AG04450 (cell line): ENCODE measurements at regions not wholly inside any gene's neighbourhood (a gene's known extent, or its start where the extent isn't known, plus 50 kb on each side); places are given as distances from the start of the nearest gene placed in this dataset.

Experiments
- CTCF ChIA-PET: fragments of 300-600, 350-600 bp; formaldehyde crosslinking; extraction: SDS; loops from one replicate; lab custom pipeline; 2022; ENCODE audit warnings: antibody characterized with exemption, inconsistent platforms; lab: Charles Lee
- POLR2A ChIA-PET: fragments of 350-600 bp; formaldehyde crosslinking; extraction: SDS; loops from one replicate; lab custom pipeline; 2021; ENCODE audit warnings: antibody characterized with exemption, inconsistent platforms; lab: Yijun Ruan, JAX
- DNase-seq: peaks from one replicate; pipeline ENCODE4 v3.0.0-alpha.2; 2011; ENCODE audit warnings: low read depth, low spot score
- H3K27ac ChIP-seq: one replicate; pipeline ENCODE4 v1.5.1; 2012; ENCODE audit warnings: low read depth, low read length, control low read depth
- H3K27me3 ChIP-seq: one replicate; pipeline ENCODE4 v1.6.0; 2012; ENCODE audit warnings: low read length; ENCODE audit not compliant: control insufficient read depth, insufficient read depth
- H3K4me3 ChIP-seq: 2 replicates; pipeline ENCODE4 v1.5.1; 2011; ENCODE audit warnings: mild to moderate bottlenecking, low read depth, low read length, control low read depth
- H3K9me3 ChIP-seq: 2 replicates; pipeline ENCODE4 v1.5.1; 2012; ENCODE audit warnings: low read length; ENCODE audit not compliant: control insufficient read depth, insufficient read depth
- CTCF ChIP-seq: IDR thresholded peaks from 2 replicates; pipeline ENCODE4 v1.5.1; 2011; ENCODE audit warnings: low read depth, low read length, control low read depth, inconsistent platforms

- no peak overlapping the region for H3K27ac ChIP-seq
- no peak overlapping the region for H3K4me3 ChIP-seq
- ChIA-PET CTCF (no interaction called here), POLR2A (no interaction called here)
- H3K27me3 ChIP-seq: no peaks in the 10 kb centered on the region
- TF ChIP-seq CTCF: no peak
- DNase-seq: no peak
- no peaks in the 10 kb centered on the region for H3K9me3 ChIP-seq
Observed at GRCh38 chr18:10350661-10351060, 103.8 kb upstream of the APCDD1 start.

- POLR2A ChIA-PET: no interaction called here
- Histone ChIP-seq H3K27ac (no peak overlapping the region), H3K27me3 (no peaks in the 10 kb centered on the region), H3K9me3 (no peaks in the 10 kb centered on the region), H3K4me3 (no peak overlapping the region)
- TF ChIP-seq CTCF: no peak
- CTCF ChIA-PET: no interaction called here
- no peak for DNase-seq
Observed at GRCh38 chr18:10351219-10351818, 103.1 kb upstream of the APCDD1 start.

GRCh38 chr18:10351858-10352257, 102.6 kb upstream of the APCDD1 start:
- Histone ChIP-seq H3K27ac (no peak overlapping the region), H3K27me3 (no peaks in the 10 kb centered on the region), H3K9me3 (no peaks in the 10 kb centered on the region), H3K4me3 (no peak overlapping the region)
- DNase-seq: no peak
- no peak for TF ChIP-seq CTCF
- ChIA-PET CTCF (no interaction called here), POLR2A (no interaction called here)

- no peaks in the 10 kb centered on the region for H3K9me3 ChIP-seq
- no peak for DNase-seq
- H3K27ac ChIP-seq: no peak overlapping the region
- H3K4me3 ChIP-seq: no peak overlapping the region
- no peaks in the 10 kb centered on the region for H3K27me3 ChIP-seq
- CTCF ChIA-PET: no interaction called here
- POLR2A ChIA-PET: no interaction called here
- no peak for TF ChIP-seq CTCF
Observed at GRCh38 chr18:10352671-10353070, 101.8 kb upstream of the APCDD1 start.

- Histone ChIP-seq H3K27ac (peak overlapping the region; percentile 0), H3K27me3 (no peaks in the 10 kb centered on the region), H3K9me3 (no peaks in the 10 kb centered on the region), H3K4me3 (no peak overlapping the region)
- peak; percentile 55 for DNase-seq
- TF ChIP-seq CTCF: no peak
- ChIA-PET CTCF (no interaction called here), POLR2A (interaction anchor here (1.6 kb wide), 1 partner anchor 25 kb away, joined by 4 read pairs; no protein-coding TSS in a partner anchor)
Observed at GRCh38 chr18:10353791-10354190, 100.6 kb upstream of the APCDD1 start.
